Breast epithelium (tissue), 4 donors: ENCODE measurements at regions not wholly inside any gene's neighbourhood (a gene's known extent, or its start where the extent isn't known, plus 50 kb on each side); places are given as distances from the start of the nearest gene placed in this dataset.

Experiments
- DNase-seq, 2 donors: peaks; one replicate each; pipeline ENCODE4 v3.0.0-alpha.2; 2019; ENCODE audit warnings: low spot score in 2 of 2
- H3K27ac ChIP-seq, 2 donors: fragments of 200-600 bp; sonication (generic) in 1 of 2; one replicate each; pipeline ENCODE4 v1.5.1; 2016 to 2019; ENCODE audit warnings: mild to moderate bottlenecking in 1 of 2
- H3K27me3 ChIP-seq, 2 donors: fragments of 200-600 bp; sonication (generic) in 1 of 2; one replicate each; pipeline versions ENCODE4 v1.5.1 to v1.6.0; 2017 to 2019; ENCODE audit warnings: control low read depth in 1 of 2, mild to moderate bottlenecking in 1 of 2
- H3K36me3 ChIP-seq: fragments of 200-600 bp; one replicate; pipeline ENCODE4 v1.5.1; 2019
- H3K4me1 ChIP-seq, 2 donors: fragments of 200-600 bp; sonication (generic); one replicate each; pipeline ENCODE4 v1.5.1; 2016 to 2019; ENCODE audit warnings: control low read depth in 1 of 2
- H3K4me3 ChIP-seq, 3 donors: fragments of 200-600 bp; sonication (generic); 1 replicate in 2 of 3; 2 replicates in 1 of 3; pipeline ENCODE4 v1.5.1; 2016 to 2019; ENCODE audit warnings: mild to moderate bottlenecking in 3 of 3, moderate library complexity in 2 of 3
- H3K9me3 ChIP-seq, 2 donors: fragments of 200-600 bp; sonication (generic) in 1 of 2; one replicate each; pipeline ENCODE4 v1.5.1; 2016 to 2019; ENCODE audit warnings: control low read depth in 1 of 2
- POLR2A ChIP-seq: fragments of 450-650 bp; IDR thresholded peaks from one replicate; pipeline ENCODE4 v1.6.1; 2016; ENCODE audit warnings: antibody characterized with exemption, mild to moderate bottlenecking, moderate library complexity
- POLR2AphosphoS5 ChIP-seq, 3 donors: sonication (generic); formaldehyde crosslinking; IDR thresholded peaks; one replicate each; pipeline ENCODE4 v1.6.1; 2017; ENCODE audit warnings: antibody characterized with exemption in 3 of 3
- intact Hi-C: fragments of 100-400 bp; cut with DNase I; formaldehyde crosslinking; loops from one replicate; pipeline ENCODE4 v1.15.1; 2023; ENCODE audit warnings: low total_unique reads
- TF ChIP-seq, protein P1 (sequence below), 3 donors: fragments of 450-650 bp; IDR thresholded peaks; one replicate each; pipeline ENCODE4 v1.5.1; 2016 to 2017; ENCODE audit warnings: antibody characterized with exemption in 3 of 3, mild to moderate bottlenecking in 3 of 3, moderate library complexity in 3 of 3

GRCh38 chr14:38505221-38505972 is 249.5 kb upstream of the CLEC14A start:
- Histone ChIP-seq H3K36me3 (no peaks in the 10 kb centered on the region), H3K27me3 (no peaks in the 10 kb centered on the region), H3K4me3 (no peak overlapping the region), H3K9me3 (no peaks in the 10 kb centered on the region), H3K4me1 (no peaks in the 10 kb centered on the region), H3K27ac (no peak overlapping the region)
- intact Hi-C loops: no loop called here
- TF ChIP-seq POLR2A (no peak), POLR2AphosphoS5 (IDR thresholded peaks at IDR 0.05) (no peak)
- TF ChIP-seq, protein P1, sequence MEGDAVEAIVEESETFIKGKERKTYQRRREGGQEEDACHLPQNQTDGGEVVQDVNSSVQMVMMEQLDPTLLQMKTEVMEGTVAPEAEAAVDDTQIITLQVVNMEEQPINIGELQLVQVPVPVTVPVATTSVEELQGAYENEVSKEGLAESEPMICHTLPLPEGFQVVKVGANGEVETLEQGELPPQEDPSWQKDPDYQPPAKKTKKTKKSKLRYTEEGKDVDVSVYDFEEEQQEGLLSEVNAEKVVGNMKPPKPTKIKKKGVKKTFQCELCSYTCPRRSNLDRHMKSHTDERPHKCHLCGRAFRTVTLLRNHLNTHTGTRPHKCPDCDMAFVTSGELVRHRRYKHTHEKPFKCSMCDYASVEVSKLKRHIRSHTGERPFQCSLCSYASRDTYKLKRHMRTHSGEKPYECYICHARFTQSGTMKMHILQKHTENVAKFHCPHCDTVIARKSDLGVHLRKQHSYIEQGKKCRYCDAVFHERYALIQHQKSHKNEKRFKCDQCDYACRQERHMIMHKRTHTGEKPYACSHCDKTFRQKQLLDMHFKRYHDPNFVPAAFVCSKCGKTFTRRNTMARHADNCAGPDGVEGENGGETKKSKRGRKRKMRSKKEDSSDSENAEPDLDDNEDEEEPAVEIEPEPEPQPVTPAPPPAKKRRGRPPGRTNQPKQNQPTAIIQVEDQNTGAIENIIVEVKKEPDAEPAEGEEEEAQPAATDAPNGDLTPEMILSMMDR (IDR thresholded peaks at IDR 0.05): no peak
- no peak for DNase-seq

GRCh38 chr14:38504175-38504574 is 248.3 kb upstream of the CLEC14A start:
- intact Hi-C loops: no loop called here
- Histone ChIP-seq H3K4me1 (no peaks in the 10 kb centered on the region), H3K4me3 (no peak overlapping the region), H3K27me3 (no peaks in the 10 kb centered on the region), H3K9me3 (no peaks in the 10 kb centered on the region), H3K36me3 (no peaks in the 10 kb centered on the region), H3K27ac (no peak overlapping the region)
- no peak for TF ChIP-seq POLR2A
- TF ChIP-seq, protein P1 (IDR thresholded peaks at IDR 0.05): no peak
- TF ChIP-seq POLR2AphosphoS5 (IDR thresholded peaks at IDR 0.05): no peak
- DNase-seq: no peak

- Histone ChIP-seq H3K9me3 (no peaks in the 10 kb centered on the region), H3K27me3 (no peaks in the 10 kb centered on the region), H3K4me3 (no peak overlapping the region), H3K27ac (no peak overlapping the region), H3K36me3 (no peaks in the 10 kb centered on the region), H3K4me1 (no peaks in the 10 kb centered on the region)
- TF ChIP-seq, protein P1 (IDR thresholded peaks at IDR 0.05): no peak
- no peak for TF ChIP-seq POLR2AphosphoS5 (IDR thresholded peaks at IDR 0.05)
- no peak for TF ChIP-seq POLR2A
- intact Hi-C loops: no loop called here
- no peak for DNase-seq
Observed at GRCh38 chr14:38502239-38502638, 246.3 kb upstream of the CLEC14A start.

DNA sequence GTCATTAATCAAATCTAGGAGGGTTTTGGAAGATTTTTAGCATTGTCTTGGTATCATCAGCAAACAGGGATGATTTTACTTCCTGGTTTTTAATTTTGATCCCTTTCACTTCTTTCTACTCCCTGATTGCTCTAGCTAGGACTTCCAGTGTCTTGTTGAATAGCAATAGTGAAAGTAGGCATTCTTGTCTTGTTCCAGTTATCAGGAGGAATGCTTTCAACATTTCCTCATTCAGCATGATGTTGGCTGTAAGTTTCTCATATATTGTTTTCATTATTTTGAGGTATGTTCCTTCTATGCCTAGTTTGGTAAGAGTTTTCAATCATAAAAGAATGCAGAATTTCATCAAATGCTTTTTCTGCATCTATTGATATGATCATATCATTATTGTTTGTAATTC is 244.2 kb upstream of the CLEC14A start:
- H3K27me3 ChIP-seq: no peaks in the 10 kb centered on the region
- TF ChIP-seq, protein P1 (IDR thresholded peaks at IDR 0.05): no peak
- TF ChIP-seq POLR2AphosphoS5 (IDR thresholded peaks at IDR 0.05) (no peak), POLR2A (no peak)
- no peak overlapping the region for H3K4me3 ChIP-seq
- no peak overlapping the region for H3K27ac ChIP-seq
- no peaks in the 10 kb centered on the region for H3K9me3 ChIP-seq
- H3K36me3 ChIP-seq: no peaks in the 10 kb centered on the region
- intact Hi-C loops: no loop called here
- H3K4me1 ChIP-seq: no peaks in the 10 kb centered on the region
- DNase-seq: no peak

GRCh38 chr14:38496092-38496491 is 240.2 kb upstream of the CLEC14A start:
- Histone ChIP-seq H3K9me3 (no peaks in the 10 kb centered on the region), H3K36me3 (no peaks in the 10 kb centered on the region), H3K4me3 (no peak overlapping the region), H3K4me1 (no peaks in the 10 kb centered on the region), H3K27ac (no peak overlapping the region), H3K27me3 (no peaks in the 10 kb centered on the region)
- TF ChIP-seq POLR2AphosphoS5 (IDR thresholded peaks at IDR 0.05) (no peak), POLR2A (no peak)
- TF ChIP-seq, protein P1 (IDR thresholded peaks at IDR 0.05): no peak
- no peak for DNase-seq
- intact Hi-C loops: no loop called here
